Hematopoietic multipotent progenitor cell treated with erythropoietin and hydrocortisone succinate and interleukin-3 and kit ligand, for 4 days (in vitro differentiated cells): ENCODE measurements at regions not wholly inside any gene's neighbourhood (a gene's known extent, or its start where the extent isn't known, plus 50 kb on each side); places are given as distances from the start of the nearest gene placed in this dataset.
A peak's percentile ranks its signal among the peaks of the same experiment; 100 is the strongest.
"Not testable (repeated sequence)": the region's sequence is repeated elsewhere in the genome, so short reads cannot be mapped to it uniquely, and the experiment has no call there.

ENCODE experiments used
- DNase-seq: peaks from one replicate; pipeline ENCODE4 v3.0.0-alpha.2; 2015

DNA sequence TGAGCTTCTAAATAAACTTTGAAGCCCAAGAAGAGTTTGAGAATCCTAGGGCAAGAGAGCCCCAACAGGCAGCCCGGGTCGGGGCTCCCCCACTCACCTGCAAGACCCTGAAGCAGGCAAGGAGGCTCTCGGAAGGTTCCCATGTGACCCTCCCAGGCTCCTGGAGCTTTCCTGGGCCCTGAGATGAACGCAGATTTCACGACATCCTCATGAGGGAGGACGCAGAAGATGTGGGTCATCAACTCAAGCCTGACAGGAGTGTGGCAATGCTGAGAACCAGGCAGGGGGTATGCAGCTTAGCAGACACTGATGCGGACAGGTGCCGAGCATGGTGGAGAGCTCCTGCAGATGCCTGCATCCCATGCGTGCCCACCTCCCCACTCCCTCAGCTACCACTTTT, 184.5 kb upstream of the SLC24A3 start:
- no peak for DNase-seq

DNA sequence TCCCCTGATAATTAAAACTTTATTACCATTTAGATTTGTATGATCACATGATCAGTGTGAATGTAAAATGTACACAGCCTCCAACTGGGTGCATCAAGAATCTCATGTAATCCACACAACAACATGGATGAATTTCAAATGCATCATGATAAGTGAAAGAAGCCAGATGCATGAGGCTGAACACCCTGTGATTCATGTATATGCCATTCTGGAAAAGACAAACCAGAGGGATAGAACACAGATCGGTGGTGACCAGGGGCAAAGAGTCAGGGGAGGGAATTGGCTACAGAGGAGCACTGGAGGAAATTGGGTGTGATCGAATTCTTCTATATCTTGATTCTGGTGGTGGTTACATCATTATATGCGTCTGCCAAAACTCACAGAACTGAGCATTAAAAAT, 170.7 kb upstream of the SLC24A3 start:
- no peak for DNase-seq

DNA sequence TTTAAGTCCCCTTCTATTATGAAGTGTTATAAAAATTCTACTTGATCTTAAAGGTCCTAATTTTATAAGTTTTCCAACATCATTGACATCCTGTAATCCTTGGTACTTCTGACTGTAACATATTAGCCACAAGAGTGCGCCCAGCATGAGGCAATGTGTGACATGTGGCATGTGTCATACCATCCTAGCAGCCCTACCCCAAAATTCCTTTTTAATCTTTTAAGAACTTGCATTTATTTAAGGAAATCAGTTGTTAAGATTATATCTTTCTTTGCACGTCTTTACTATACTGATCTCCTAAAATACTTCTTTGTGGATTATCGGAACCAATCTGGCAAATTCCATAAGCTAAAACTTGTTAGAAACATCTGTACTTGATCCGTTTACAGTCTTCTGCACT, 167.1 kb upstream of the SLC24A3 start:
- peak; percentile 6 for DNase-seq

DNA sequence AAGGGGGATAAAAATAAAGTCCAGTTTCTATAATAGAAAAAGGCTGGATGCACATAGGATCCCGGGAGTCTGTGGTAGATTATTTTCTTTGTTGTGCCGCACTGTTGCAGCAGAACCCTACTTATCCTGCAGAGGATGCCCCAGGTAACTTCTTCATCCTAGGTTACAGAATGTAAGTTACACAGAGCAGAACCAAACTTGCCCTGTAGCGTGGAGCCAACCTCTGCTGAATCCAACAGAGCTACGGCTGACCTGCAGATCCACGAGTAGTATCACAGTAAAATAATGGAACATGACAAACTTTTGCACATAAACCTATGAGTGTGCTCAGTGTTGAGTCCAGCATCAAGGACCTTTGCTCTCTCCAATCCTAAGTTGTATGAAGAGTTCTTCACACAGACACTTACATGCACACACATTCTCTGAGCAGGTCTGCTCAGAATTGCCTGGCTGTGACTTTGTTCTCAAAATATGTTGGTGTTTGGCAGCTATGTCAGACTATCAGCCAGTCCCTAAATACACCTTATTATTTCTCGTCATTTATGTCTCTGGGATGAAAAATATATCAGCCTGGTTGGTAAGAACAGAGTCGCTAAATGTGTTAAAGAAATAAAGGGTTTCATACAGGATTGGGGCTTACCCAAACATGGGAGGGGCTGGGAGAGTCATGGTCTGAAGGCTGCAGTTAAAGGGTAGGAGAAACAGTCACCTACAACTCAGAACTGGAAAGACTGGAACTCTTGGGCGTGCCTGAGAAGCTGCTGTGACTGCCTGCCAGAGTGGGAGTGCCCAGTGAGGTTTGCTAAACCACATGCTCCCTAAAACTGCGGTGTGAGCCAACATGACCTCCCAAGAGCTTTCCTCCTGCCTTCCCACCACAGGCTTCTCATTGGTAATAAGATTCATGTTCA, 165.1 kb upstream of the SLC24A3 start:
- DNase-seq: peak; percentile 11

DNA sequence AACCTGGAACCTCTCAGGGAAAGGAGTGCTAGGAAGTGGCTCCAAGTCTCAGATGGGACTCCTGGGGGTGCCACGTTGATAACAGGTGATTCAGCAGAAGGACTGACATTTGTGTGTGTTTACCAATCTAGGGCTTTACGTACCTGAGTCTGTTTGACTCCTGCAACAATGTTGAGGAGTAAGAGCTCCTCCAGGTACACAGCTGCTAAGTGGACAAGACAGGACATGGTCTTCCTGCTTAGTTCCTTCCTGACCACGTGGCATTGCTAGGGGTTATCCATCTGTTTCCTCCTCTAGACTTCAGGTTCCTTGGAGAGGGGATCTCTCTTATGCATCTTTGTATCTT, 164.5 kb upstream of the SLC24A3 start:
- DNase-seq: no peak

DNA sequence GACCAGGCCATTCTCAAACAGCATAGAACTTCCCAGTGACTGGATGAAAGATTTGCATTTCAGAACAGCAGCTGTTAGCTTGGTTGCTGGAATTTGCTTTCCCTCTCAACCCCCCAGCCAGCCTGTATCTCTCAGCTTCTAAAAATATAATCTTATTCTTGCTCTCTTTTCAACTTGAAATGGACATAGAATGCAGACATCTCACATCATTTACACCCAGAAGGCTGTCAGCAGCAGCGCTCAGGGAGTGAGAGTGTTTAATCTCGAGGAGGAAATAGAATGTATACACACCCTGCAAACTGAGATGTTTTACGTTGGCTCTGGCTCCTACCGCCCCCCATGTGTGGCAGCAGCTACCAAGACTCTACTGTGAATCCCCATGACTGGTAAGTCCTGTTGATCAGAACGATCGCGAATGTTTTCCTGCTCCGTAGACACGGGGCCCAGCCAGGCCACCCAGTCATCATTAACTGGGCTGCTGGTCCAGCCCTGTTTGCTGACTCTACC, 163.4 kb upstream of the SLC24A3 start:
- no peak for DNase-seq

DNA sequence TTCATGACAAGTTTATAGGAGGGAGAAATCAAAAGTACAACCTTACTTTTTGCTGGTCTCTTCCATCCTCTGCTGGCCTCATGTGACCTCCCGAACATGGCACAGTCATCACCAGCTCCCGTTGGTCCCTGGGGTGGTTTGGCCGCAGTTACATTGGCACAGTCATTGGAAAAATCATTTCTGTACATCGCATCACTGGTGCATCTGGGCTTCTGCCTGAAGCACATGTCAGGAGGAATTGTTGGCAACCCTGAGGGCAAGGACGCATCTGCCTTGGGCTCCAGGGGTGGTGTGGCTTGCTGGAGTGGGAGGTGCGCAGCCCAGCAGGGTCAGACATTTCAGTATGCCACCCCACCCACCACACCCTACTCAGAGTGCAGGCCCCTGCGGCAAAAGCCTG, 162.9 kb upstream of the SLC24A3 start:
- DNase-seq: no peak

DNA sequence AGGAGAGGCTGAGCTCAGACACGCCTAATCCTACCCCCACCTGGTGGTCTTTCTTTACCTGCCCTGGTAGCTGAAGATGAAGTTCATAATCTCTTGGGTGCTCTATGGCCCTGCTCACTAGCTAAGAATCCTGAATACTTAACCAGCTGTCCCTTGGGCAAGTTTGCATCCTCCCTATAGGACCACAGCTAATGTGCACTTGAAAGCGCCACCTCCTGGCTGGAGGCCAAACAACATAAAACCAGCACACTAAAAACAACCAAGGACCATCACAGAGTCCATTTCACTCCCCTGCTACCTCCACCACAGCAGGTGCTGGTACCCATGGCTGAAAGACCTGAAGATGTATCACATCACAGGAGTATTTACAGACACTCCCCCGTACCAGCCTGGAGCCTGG, 155.5 kb upstream of the SLC24A3 start:
- DNase-seq: peak; percentile 26

DNA sequence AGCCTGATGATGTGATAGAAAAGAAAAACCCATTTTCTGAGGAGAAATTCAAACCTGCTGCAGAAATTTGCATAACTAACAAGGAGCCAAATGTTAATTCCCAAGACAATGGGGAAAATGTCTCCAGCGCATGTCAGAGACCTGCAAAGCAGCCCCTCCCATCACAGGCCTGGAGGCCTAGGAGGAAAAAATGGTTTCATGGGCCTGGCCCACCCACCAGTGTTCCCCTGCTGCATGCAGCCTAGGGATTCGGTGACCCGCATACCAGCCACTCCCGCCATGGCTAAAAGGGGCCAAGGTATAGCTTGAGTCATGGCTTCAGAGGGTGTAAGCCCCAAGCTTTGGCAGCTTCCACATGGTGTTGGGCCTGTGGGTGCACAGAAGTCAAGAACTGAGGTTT, 147.7 kb upstream of the SLC24A3 start:
- DNase-seq: not testable (repeated sequence)

DNA sequence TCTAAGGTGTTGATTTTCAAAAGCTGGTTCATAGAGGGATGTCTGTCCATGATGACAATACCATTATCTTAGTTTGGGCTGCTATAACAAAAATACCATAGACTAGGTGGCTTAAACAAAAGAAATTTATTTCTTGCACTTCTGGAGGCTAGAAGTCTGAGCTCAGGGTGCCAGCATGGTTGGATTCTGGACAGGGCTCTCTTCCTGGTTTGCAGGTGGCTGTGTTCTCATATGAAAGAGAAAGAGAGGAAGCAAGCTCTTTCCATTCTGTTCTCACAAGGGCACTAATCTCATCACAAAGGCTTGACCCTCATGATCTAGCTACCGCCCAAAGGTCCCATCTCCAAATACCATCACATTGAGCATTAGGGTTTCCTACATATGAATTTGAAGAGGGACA, 144.5 kb upstream of the SLC24A3 start:
- no peak for DNase-seq

DNA sequence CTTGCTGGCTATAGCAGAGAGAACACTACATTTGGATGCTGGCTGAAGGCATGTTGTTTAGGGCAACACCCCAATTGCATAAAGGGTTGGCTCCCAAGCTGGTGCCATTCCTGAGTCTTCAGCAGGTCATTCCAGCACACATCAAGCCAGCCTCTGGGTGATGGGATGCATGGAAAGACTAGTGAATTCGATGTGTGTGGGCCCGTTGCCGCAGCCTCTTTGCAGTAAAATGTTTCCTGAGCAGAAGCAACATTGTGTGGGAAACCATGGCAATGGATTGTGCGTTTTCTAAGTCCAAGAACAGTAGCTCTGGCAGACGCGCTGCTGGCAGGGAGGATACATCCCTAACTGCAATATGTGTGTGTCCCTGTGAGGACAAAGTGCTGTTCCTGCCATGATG, 142.4 kb upstream of the SLC24A3 start:
- DNase-seq: no peak

DNA sequence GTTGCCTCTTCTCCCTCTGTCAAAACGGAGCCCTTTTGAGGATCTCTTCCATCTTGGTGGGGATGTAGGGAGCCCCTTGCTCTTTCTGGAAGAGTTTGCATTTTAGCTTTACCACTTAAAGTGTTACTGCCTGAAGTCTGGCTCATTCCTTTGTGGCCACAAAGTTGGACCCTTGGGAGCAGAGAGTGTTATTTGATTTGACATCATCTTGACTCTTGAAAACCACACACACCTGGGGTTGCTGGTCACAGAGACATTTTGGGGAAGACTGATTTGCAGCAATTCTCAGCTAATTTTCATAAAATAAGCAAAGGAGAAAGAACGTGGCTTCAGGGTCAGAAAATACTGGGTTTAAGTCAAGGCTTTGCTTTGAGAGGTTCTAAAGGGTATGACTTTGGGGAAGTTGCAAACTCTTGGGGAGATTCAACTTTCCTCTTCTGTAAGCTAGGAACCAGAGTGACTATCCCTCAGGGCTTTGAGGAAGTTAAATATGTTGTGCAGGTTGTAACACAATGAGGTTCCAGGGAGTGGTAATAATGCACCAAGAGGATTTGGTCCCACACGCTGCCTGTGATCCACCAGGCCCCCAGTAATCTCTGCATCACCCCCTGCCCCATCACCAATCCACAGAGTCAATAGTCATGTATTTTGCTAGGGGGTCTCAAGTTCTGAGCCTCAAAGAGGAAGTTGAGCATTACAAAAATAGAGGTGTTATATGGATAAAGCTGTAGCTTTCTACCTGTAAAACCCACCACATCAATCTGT, 141.6 kb upstream of the SLC24A3 start:
- peak; percentile 28 for DNase-seq

DNA sequence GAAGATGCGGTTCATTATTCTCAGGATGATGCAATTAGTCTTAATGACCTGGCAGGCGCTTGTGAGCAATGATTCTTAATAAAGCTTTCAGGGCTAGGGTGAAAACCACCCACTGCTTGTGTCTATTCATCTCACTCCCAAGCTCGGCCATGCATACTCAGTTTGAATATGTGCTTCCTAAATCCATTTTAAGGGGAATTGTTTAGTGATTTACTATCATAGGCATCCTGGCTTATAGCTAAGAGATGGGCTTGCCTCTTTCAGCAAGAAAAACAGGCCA, 141.1 kb upstream of the SLC24A3 start:
- no peak for DNase-seq

DNA sequence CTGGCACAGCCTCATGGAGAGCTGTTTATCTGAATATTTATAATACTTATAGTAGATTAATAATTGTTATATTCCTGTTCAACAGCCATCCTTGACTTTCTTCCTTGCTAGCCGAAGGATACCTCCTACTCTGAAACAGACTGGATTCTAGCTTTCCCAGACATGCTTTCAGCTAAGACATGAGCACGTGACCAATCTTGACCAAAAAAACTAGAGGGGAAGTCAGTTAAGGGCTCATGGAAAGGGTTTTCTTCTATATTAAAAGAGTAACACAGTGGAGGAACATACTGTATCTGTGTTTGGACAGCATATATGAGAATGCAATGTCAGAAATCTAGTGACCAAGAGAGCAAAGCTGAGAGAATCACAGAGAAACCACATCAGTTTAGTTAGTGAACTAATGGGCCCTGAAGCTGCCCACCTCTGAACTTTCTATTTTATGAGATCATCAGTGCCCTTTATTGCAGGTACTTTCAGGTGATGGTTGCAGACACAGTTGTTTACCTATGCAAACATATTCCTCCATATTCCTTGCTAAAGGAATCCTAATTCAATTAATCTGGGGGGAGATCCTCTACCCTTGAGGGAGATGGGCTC, 140.4 kb upstream of the SLC24A3 start:
- DNase-seq: no peak

DNA sequence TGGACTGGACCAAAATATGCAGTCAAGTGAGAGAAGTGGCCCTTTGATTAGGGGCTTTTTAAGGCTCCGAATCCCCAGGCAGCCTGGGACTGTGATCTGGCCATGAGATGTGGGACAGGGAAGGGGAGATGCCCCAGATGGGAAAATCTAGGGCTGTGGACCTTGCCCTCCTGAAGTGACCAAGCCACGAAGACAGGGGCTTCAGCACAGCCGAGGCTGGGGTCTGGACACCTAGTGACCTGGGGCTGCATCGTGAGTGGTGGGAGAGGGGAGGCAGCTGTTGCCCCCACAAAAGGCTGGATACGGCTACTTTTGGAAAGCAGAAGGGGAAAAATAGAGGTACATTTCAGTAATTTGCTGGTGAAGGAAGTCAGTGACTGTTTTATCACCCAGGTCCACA, 139.5 kb upstream of the SLC24A3 start:
- no peak for DNase-seq

DNA sequence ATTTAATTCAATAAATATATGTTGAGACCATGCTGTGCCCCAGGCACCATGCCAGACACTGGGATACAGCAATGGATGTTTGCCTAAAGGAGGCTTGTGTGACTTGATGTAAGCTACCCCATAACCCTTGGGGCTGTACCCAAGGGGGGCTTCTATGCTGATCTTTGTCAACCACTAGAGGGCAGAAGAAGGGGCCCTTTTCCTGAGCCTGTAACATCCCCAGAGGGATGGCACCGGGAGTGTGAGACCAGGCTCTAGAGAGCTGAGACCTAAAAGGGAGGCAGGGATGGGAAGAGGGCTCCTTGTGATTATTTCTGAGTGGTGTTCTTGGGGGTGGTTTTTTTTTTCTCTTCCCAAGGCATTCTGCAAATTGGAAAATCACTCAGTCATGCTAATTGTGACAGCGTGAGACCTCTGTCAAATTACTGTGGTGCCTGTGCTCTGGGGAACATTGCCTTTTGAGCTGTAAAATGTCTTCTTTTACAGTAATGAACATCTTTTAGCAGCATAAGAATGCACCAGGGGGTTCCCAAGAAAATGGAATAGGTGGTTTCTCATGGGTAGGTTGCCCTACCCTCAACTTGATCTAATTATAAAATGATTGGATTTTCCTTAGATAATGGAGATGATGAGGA, 138.7 kb upstream of the SLC24A3 start:
- peak; percentile 32 for DNase-seq

DNA sequence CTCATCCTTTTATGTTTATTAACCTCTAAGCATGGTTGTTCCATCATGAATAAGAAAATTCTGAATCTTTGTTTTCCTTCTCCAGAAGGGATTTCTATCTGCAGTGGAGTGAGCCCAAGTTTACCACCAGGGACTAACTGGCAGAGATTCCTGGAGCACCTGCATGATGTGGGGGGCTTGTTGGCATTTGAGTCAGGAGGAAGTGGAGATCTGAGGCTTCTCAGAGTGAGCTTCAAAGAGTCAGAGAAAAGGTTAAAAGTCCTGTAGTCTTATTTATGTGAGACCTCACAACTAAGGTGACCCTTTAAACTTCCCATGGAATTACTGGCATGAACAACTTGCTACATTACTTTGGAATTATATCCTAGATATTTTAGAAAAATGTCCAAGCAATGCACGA, 138.1 kb upstream of the SLC24A3 start:
- no peak for DNase-seq

DNA sequence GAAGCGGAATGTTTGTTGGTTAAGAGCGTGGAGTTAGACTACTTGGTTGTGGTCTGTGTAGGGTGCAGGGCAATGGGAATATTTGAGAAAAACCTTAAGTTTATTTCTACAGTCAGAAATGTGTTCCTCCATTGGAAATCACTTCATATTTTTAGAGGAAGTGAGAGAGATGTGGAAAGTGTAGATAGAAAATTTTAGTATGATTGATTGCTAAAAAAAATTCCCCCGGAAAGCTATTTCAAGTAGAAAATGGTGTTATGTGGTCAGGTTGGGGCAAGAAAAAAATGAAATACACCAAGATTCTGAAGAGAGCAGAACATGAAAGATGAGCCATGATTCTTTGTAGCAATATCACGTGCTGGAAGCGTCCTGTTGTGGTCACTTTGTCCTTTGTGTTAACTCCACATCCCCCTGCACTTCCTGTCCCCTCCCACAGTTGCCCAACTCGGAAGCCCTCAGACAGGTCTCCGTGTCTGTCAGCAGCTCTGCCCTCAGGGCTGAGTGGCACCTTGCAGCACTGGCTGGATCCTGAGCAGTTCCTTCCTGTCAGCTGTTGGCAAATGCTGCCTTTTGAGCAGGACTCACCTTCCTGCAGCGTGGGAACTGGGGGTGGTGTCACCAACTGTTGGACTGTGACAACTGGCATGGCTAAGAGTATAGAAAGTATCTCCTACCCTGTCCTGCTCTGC, 137.5 kb upstream of the SLC24A3 start:
- DNase-seq: peak; percentile 88

DNA sequence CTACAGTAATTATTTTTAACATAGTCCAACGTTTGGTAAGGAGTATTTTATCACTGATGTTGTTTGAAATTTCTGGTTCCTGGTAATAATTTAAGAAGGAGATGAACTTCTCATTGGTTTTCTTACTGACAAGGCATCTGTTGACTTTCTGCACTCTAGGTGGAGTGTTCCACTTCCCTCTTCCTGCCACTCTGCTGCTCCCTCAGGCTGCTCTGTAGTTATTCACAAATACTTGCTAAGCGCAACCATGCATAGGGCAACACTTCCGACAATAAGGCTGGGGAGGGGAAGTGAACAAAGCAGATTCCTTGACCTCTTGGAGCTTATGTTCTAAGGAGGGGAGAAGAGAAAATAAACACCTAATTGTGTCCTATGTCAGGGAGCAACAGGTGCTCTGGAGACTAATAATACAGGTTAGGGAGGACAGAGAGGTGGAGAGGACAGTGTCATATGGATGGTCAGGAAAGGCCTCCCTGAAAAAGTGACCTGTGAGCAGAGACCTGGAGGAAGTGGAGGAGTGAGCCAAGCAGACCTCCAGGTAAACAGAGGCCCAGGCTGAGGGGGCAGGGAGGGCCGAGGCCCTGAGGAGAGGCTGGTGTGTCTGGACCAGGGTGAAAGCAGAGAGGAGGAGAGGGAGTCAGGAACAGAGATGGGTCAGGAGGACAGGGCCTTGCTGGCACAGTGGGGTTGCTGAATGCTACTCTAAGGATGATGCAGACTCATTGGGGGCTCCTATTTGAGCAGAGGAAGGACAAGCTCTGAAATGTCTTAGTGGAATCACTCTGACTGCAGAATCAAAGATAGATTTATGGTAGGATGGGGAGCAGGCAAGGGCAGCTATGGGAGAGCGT, 134.8 kb upstream of the SLC24A3 start:
- DNase-seq: no peak

DNA sequence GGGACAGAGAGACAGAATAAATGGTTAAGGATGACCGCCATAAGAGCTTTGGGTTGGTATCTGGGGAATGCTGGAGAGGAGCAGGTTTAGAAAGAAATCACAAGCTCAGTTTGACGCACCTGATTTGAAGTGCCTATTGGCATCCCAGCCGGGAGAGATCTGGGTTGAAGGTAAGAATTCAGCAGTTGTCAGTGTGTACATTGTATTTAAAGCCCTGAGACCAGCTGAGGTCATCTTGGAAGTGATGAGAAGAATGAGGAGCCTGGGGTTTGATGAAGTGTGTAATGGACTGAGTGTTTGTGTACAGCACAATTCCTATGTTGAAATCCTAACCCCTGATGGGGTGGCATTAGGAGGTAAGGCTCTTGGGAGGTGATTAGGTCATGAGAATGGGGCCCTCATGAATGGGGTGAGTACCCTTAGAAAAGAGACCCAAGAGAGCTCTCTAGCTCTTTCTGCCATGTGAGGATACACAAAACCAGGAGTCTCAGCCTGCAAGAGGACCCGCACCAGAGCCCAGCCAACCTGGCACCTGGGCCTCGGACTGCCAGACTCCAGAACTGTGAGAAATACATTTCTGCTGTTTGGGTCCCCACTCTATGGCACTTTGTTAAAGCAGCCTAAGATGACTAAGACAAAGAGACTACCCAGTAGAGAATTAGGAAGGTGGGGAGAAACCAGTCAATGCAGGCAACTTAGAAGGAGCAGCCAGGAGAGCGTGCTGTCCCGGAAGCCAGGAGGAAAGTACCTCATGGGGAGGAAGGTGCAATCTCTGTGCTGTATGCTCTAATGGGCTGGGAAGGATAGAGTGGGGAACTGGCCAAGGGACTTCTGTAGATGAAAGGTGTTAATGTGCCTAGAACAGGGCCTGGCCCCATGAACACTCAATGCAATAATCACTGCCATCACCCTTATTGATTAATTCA, 133.7 kb upstream of the SLC24A3 start:
- DNase-seq: no peak
